ENCODE measurements at regions not wholly inside any gene's neighbourhood (a gene's known extent, or its start where the extent isn't known, plus 50 kb on each side); places are given as distances from the start of the nearest gene placed in this dataset.

DNA sequence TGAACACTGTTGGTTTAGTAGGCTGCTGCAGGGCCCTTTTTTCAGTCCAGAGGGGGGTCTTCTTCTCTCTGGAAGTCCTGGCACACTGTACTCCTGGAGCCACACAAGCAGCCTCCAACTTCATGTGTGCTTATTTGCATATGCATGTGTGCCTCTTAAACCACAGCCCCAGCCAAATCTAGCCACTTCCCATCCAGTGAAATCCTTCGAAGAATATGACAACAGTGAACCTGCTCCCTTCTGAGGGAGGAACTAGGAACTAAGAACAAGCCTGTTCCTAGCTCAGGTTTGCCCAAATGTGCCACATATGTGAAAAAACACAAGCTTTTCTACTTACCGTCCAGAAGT lies 348.5 kb downstream of the FOXO1 start:
- Histone ChIP-seq H3K9ac (ENCODE audit: low read length) (no peak overlapping the region), H3K9me3 (ENCODE audit: low read length) (no peaks in the 10 kb centered on the region), H3K4me2 (ENCODE audit: low read length) (no peak overlapping the region; the same call in 1 of the 2 replicates), H3K27me3 (ENCODE audit: insufficient read depth, low read length) (no peaks in the 10 kb centered on the region), H3K79me2 (ENCODE audit: insufficient read depth, low read length) (no peaks in the 10 kb centered on the region), H3K9me2 (ENCODE audit: low read depth, low read length) (no peaks in the 10 kb centered on the region), H4K20me1 (ENCODE audit: insufficient read depth, low read length) (no peaks in the 10 kb centered on the region), H3K27ac (ENCODE audit: low read depth, low read length, poor library complexity, severe bottlenecking) (no peak overlapping the region), H3K4me3 (ENCODE audit: low read depth, low read length, poor library complexity, severe bottlenecking) (no peak overlapping the region), H2AFZ (ENCODE audit: low read length) (no peak overlapping the region), H3F3A (ENCODE audit: insufficient read depth, low read length) (no peaks in the 10 kb centered on the region), H3K4me1 (ENCODE audit: insufficient read depth, low read length, severe bottlenecking) (peaks cover 20% of the 10 kb centered on the region), H3K36me3 (ENCODE audit: insufficient read depth, low read length) (no peaks in the 10 kb centered on the region)
- TF ChIP-seq, protein P1, sequence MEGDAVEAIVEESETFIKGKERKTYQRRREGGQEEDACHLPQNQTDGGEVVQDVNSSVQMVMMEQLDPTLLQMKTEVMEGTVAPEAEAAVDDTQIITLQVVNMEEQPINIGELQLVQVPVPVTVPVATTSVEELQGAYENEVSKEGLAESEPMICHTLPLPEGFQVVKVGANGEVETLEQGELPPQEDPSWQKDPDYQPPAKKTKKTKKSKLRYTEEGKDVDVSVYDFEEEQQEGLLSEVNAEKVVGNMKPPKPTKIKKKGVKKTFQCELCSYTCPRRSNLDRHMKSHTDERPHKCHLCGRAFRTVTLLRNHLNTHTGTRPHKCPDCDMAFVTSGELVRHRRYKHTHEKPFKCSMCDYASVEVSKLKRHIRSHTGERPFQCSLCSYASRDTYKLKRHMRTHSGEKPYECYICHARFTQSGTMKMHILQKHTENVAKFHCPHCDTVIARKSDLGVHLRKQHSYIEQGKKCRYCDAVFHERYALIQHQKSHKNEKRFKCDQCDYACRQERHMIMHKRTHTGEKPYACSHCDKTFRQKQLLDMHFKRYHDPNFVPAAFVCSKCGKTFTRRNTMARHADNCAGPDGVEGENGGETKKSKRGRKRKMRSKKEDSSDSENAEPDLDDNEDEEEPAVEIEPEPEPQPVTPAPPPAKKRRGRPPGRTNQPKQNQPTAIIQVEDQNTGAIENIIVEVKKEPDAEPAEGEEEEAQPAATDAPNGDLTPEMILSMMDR (IDR thresholded peaks at IDR 0.05; ENCODE audit: low read length), result no peak
- no peak for TF ChIP-seq EZH2 (IDR thresholded peaks at IDR 0.05; ENCODE audit: borderline replicate concordance, low read length)

DNA sequence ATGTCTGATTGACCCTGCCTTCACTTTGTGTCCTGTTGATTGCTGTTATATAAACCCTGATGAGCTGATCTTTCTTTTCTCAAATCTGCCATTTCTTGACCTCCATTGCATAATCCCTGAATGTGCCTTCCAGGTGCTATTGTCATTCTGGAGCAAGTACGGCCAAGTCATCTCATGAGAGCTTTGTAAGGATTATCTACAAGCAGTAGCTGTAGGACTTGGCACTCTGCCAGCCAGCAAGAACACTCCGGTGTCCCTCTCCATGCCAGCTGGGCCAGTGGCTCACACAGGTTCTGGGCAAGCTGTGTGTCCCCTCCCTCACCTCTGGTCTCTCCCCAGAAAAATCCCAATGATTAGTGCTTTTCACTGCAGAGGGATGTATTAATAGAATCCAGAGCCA lies 348.1 kb downstream of the FOXO1 start:
- Histone ChIP-seq H3K27me3 (ENCODE audit: insufficient read depth, low read length) (no peaks in the 10 kb centered on the region), H4K20me1 (ENCODE audit: insufficient read depth, low read length) (no peaks in the 10 kb centered on the region), H3K27ac (ENCODE audit: low read depth, low read length, poor library complexity, severe bottlenecking) (no peak overlapping the region), H2AFZ (ENCODE audit: low read length) (no peak overlapping the region), H3K9me3 (ENCODE audit: low read length) (no peaks in the 10 kb centered on the region), H3K4me2 (ENCODE audit: low read length) (no peak overlapping the region; the same call in 1 of the 2 replicates), H3K4me3 (ENCODE audit: low read depth, low read length, poor library complexity, severe bottlenecking) (no peak overlapping the region), H3K4me1 (ENCODE audit: insufficient read depth, low read length, severe bottlenecking) (peaks cover 20% of the 10 kb centered on the region), H3K9me2 (ENCODE audit: low read depth, low read length) (no peaks in the 10 kb centered on the region), H3K36me3 (ENCODE audit: insufficient read depth, low read length) (no peaks in the 10 kb centered on the region), H3F3A (ENCODE audit: insufficient read depth, low read length) (no peaks in the 10 kb centered on the region), H3K9ac (ENCODE audit: low read length) (no peak overlapping the region), H3K79me2 (ENCODE audit: insufficient read depth, low read length) (no peaks in the 10 kb centered on the region)
- TF ChIP-seq, protein P1 (IDR thresholded peaks at IDR 0.05; ENCODE audit: low read length), result no peak
- no peak for TF ChIP-seq EZH2 (IDR thresholded peaks at IDR 0.05; ENCODE audit: borderline replicate concordance, low read length)

DNA sequence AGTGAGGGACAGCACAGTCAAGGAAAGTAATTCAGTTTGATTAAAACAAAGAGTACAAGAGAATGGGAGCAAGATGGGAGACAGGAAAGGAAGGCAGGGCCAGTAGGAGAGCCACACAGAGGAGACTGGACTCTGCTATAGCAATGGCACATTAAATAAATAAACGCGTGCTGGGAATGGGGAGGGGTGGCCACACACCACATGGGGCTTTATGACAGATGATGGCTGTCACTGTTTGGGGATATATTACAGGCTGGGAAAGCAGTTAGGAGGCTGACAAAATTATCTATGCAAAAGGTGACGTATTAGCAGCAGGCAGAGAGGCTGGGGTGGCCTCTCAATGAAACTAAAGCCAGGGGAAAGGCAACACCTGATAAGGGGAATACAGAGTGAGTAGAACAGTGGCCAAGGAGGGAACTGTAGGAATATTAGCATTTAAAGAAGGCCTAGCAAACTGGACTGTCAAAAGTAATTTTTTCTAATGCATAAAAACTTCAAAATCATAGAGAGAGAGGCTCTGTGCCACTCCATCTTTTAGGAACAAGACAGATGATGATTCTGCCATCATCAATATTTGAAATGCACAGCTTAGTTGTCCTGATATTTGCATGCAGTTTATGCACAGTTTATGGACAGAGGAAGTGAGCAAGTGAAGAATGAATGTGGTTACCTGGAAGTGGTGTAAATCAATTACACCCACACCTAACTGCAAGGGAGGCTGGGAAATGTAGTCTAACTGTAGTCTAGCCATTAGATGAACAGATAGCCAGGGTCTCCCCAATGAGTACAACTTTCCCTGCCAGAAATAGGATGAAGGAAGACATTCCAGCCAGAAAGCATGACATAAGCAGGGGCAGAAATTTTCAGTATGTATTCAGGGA lies 346.5 kb downstream of the FOXO1 start:
- Histone ChIP-seq H3K9ac (ENCODE audit: low read length) (no peak overlapping the region), H3K4me1 (ENCODE audit: insufficient read depth, low read length, severe bottlenecking) (peaks cover 19% of the 10 kb centered on the region), H3K9me2 (ENCODE audit: low read depth, low read length) (no peaks in the 10 kb centered on the region), H3K9me3 (ENCODE audit: low read length) (no peaks in the 10 kb centered on the region), H3K4me2 (ENCODE audit: low read length) (no peak overlapping the region), H3K36me3 (ENCODE audit: insufficient read depth, low read length) (no peaks in the 10 kb centered on the region), H3K79me2 (ENCODE audit: insufficient read depth, low read length) (no peaks in the 10 kb centered on the region), H3K27ac (ENCODE audit: low read depth, low read length, poor library complexity, severe bottlenecking) (no peak overlapping the region), H4K20me1 (ENCODE audit: insufficient read depth, low read length) (no peaks in the 10 kb centered on the region), H2AFZ (ENCODE audit: low read length) (no peak overlapping the region), H3K4me3 (ENCODE audit: low read depth, low read length, poor library complexity, severe bottlenecking) (no peak overlapping the region), H3F3A (ENCODE audit: insufficient read depth, low read length) (no peaks in the 10 kb centered on the region), H3K27me3 (ENCODE audit: insufficient read depth, low read length) (no peaks in the 10 kb centered on the region)
- TF ChIP-seq, protein P1 (IDR thresholded peaks at IDR 0.05; ENCODE audit: low read length), result no peak
